WTC11 (cell line): ENCODE measurements at regions not wholly inside any gene's neighbourhood (a gene's known extent, or its start where the extent isn't known, plus 50 kb on each side); places are given as distances from the start of the nearest gene placed in this dataset.
A peak's percentile ranks its signal among the peaks of the same experiment; 100 is the strongest.

Source experiments
- ATAC-seq: fragments of 200-7000 bp; cut with Tn5 transposase; 2 replicates; pipeline ENCODE4 v1.10.0; 2021; ENCODE audit warnings: mild to moderate bottlenecking, moderate library complexity
- CTCF ChIA-PET: fragments of 300-600 bp; sonication (Branson Sonifier 250); formaldehyde crosslinking; loops from one replicate; lab custom pipeline; 2021; ENCODE audit warnings: antibody characterized with exemption; lab: Charles Lee
- POLR2A ChIA-PET: fragments of 350-600 bp; sonication (Branson Sonifier 250); formaldehyde crosslinking; loops from one replicate; lab custom pipeline; 2021; ENCODE audit warnings: antibody characterized with exemption; lab: Charles Lee
- DNase-seq: peaks from one replicate; pipeline ENCODE4 v3.0.0; 2021; ENCODE audit warnings: low spot score
- H3K27ac Mint-ChIP-seq: 2 replicates; pipeline ENCODE4 v1.8.0; 2021; ENCODE audit warnings: mixed read lengths
- H3K27me3 Mint-ChIP-seq: 2 replicates; pipeline ENCODE4 v1.8.0; 2021; ENCODE audit warnings: low read depth, mild to moderate bottlenecking, moderate library complexity, mixed read lengths
- H3K36me3 Mint-ChIP-seq: 2 replicates; pipeline ENCODE4 v1.8.0; 2021; ENCODE audit warnings: mixed read lengths
- H3K4me1 Mint-ChIP-seq: 2 replicates; pipeline ENCODE4 v1.8.0; 2022; ENCODE audit warnings: mixed read lengths
- H3K4me3 Mint-ChIP-seq: 2 replicates; pipeline ENCODE4 v1.8.0; 2021; ENCODE audit warnings: mild to moderate bottlenecking, moderate library complexity, mixed read lengths
- H3K9me3 Mint-ChIP-seq: 2 replicates; pipeline ENCODE4 v1.8.0; 2021; ENCODE audit warnings: mixed read lengths
- AR ChIP-seq: fragments of 250-450 bp; sonication (Bioruptor Pico); IDR thresholded peaks from 2 replicates; pipeline ENCODE4 v1.9.0; 2021; ENCODE audit warnings: mild to moderate bottlenecking
- ATF2 ChIP-seq: sonication (generic); formaldehyde crosslinking; IDR thresholded peaks from 2 replicates; pipeline ENCODE4 v1.8.1; 2022; ENCODE audit warnings: low read depth, missing genetic modification reagents, borderline replicate concordance
- CTCF ChIP-seq: fragments of 200-600 bp; IDR thresholded peaks from 2 replicates; pipeline ENCODE4 v1.8.0; 2022; ENCODE audit warnings: antibody characterized with exemption
- ERG ChIP-seq: fragments of 250-450 bp; sonication (Bioruptor Pico); IDR thresholded peaks from 2 replicates; pipeline ENCODE4 v1.8.0; 2021; ENCODE audit warnings: mild to moderate bottlenecking
- ETV6 ChIP-seq: sonication (generic); formaldehyde crosslinking; IDR thresholded peaks from 2 replicates; pipeline ENCODE4 v1.8.1; 2022; ENCODE audit warnings: mild to moderate bottlenecking, missing genetic modification reagents
- GRHL2 ChIP-seq: fragments of 250-450 bp; sonication (Bioruptor Pico); IDR thresholded peaks from 2 replicates; pipeline ENCODE4 v1.8.0; 2022; ENCODE audit warnings: mild to moderate bottlenecking, moderate library complexity; ENCODE audit not compliant: insufficient replicate concordance, severe bottlenecking
- MLX ChIP-seq: sonication (generic); formaldehyde crosslinking; IDR thresholded peaks from 2 replicates; pipeline ENCODE4 v1.8.1; 2023; ENCODE audit warnings: mild to moderate bottlenecking, missing genetic modification reagents, moderate library complexity
- NFYB ChIP-seq: sonication (generic); formaldehyde crosslinking; conservative IDR thresholded peaks from 2 replicates; pipeline ENCODE4 v1.8.0; 2022; ENCODE audit warnings: low read depth, missing genetic modification reagents
- NR2C2 ChIP-seq: sonication (generic); formaldehyde crosslinking; IDR thresholded peaks from 2 replicates; pipeline ENCODE4 v1.8.0; 2022; ENCODE audit warnings: mild to moderate bottlenecking, missing genetic modification reagents
- PRDM15 ChIP-seq: sonication (generic); formaldehyde crosslinking; IDR thresholded peaks from 2 replicates; pipeline ENCODE4 v1.8.0; 2022; ENCODE audit warnings: missing genetic modification reagents
- USF2 ChIP-seq: sonication (generic); formaldehyde crosslinking; IDR thresholded peaks from 2 replicates; pipeline ENCODE4 v1.8.1; 2023; ENCODE audit warnings: mild to moderate bottlenecking, missing genetic modification reagents, moderate library complexity
- ZBTB43 ChIP-seq: sonication (generic); formaldehyde crosslinking; IDR thresholded peaks from 2 replicates; pipeline ENCODE4 v1.8.1; 2023; ENCODE audit warnings: mild to moderate bottlenecking, missing genetic modification reagents
- ZNF121 ChIP-seq: sonication (generic); formaldehyde crosslinking; IDR thresholded peaks from 2 replicates; pipeline ENCODE4 v1.8.0; 2023; ENCODE audit warnings: missing genetic modification reagents
- ZNF532 ChIP-seq: fragments of 250-450 bp; sonication (Bioruptor Pico); IDR thresholded peaks from 2 replicates; pipeline ENCODE4 v1.9.0; 2021; ENCODE audit warnings: mild to moderate bottlenecking, borderline replicate concordance
- ZSCAN18 ChIP-seq: fragments of 250-450 bp; sonication (Bioruptor Pico); IDR thresholded peaks from 2 replicates; pipeline ENCODE4 v2.1.2; 2022; ENCODE audit warnings: mild to moderate bottlenecking, moderate library complexity

GRCh38 chr10:100625816-100626215, 90.1 kb downstream of the HIF1AN start:
- H3K36me3 Mint-ChIP-seq: no peaks in the 10 kb centered on the region
- peak; percentile 81 for ATAC-seq
- H3K27me3 Mint-ChIP-seq: peaks cover 4% of the 10 kb centered on the region; the same call in 1 of the 2 replicates
- DNase-seq: peak; percentile 38
- no peak overlapping the region for H3K27ac Mint-ChIP-seq
- H3K4me3 Mint-ChIP-seq: peak overlapping the region; percentile 24
- POLR2A ChIA-PET: interaction anchor here (0.6 kb wide), 1 partner anchor 206 kb away, joined by 4 read pairs; no protein-coding TSS in a partner anchor
- peaks cover 35% of the 10 kb centered on the region for H3K4me1 Mint-ChIP-seq
- CTCF ChIA-PET: interaction anchor here (0.6 to 3.7 kb wide), 9 partner anchors 12 to 536 kb away, joined by 3 to 37 read pairs (median 4); no protein-coding TSS in a partner anchor
- no peaks in the 10 kb centered on the region for H3K9me3 Mint-ChIP-seq
- no peak for TF ChIP-seq ZSCAN18 (CRISPR knock-in tag)
- TF ChIP-seq USF2: 0 out of 2 replicates have a peak, but pooled peaks have one; percentile 9
- TF ChIP-seq ZNF532 (CRISPR knock-in tag): no peak
- no peak for TF ChIP-seq ETV6 (CRISPR knock-in tag)
- TF ChIP-seq PRDM15 (CRISPR knock-in tag): no peak
- TF ChIP-seq ERG (CRISPR knock-in tag): no peak
- TF ChIP-seq NFYB (CRISPR knock-in tag): no peak
- no peak for TF ChIP-seq CTCF
- TF ChIP-seq ZBTB43 (CRISPR knock-in tag): no peak
- no peak for TF ChIP-seq AR (CRISPR knock-in tag)
- TF ChIP-seq ATF2 (CRISPR knock-in tag): no peak
- no peak for TF ChIP-seq NR2C2
- no peak for TF ChIP-seq GRHL2 (CRISPR knock-in tag)
- no peak for TF ChIP-seq ZNF121 (CRISPR knock-in tag)
- TF ChIP-seq MLX (CRISPR knock-in tag): no peak
